ENCODE measurements at regions not wholly inside any gene's neighbourhood (a gene's known extent, or its start where the extent isn't known, plus 50 kb on each side); places are given as distances from the start of the nearest gene placed in this dataset.

GRCh38 chrX:65932173-65933084 lies 107.5 kb downstream of the VSIG4 start:
- TF ChIP-seq POLR2A (IDR thresholded peaks at IDR 0.05; ENCODE audit: low read length) (no peak), GATA1 (IDR thresholded peaks at IDR 0.05; ENCODE audit: low read depth, low read length) (no peak)
